Heart left ventricle (tissue), 13 donors: ENCODE measurements at regions not wholly inside any gene's neighbourhood (a gene's known extent, or its start where the extent isn't known, plus 50 kb on each side); places are given as distances from the start of the nearest gene placed in this dataset.

Experiments
- POLR2A ChIP-seq, 2 donors: fragments of 450-650 bp; IDR thresholded peaks; one replicate each; pipeline ENCODE4 v1.6.1; 2017; ENCODE audit warnings: antibody characterized with exemption in 2 of 2, mild to moderate bottlenecking in 2 of 2, moderate library complexity in 2 of 2
- TF ChIP-seq, protein P1 (sequence below), 12 donors: fragments of 200-600 bp; sonication (generic) in 4 of 12; IDR thresholded peaks; one replicate each; pipeline versions ENCODE4 v1.5.0 to v1.8.0; 2018 to 2022; ENCODE audit warnings: antibody characterized with exemption in 12 of 12, mild to moderate bottlenecking in 5 of 12
- donor health status: ischemic (EF 13 %, LVEDD 7.1; RV severe dilation, severe dysfunction).
- donor health status: DM: no; HTN: yes; CAD: no.
- donor health status: DM: no; HTN: no; CAD: no.
- donor health status: ischemic (EF 25% LVEDD 6.9; RV normal size, moderate dysfunction).
- donor health status: ischemic (EF 25% LVEDD 5.7; RV mildly dilated, moderate dysfunction).
- donor health status: ischemic (EF 35%, LVEDD 5.7; RV mildly dilated, moderate dysfunction).
- donor health status: nonischemic (EF 11% LVEDD 7.7; RV severe dilation, severe dysfunction).
- donor health status: DM: yes; HTN: yes; CAD: no.
- donor health status: PGD.
- donor health status: ischemic (EF 29% LVEDD 5.4; RV normal size, mild dysfunction).
- donor health status: nonischemic (EF 23%, LVEDD 6.1; RV moderate dilation, normal function).

DNA sequence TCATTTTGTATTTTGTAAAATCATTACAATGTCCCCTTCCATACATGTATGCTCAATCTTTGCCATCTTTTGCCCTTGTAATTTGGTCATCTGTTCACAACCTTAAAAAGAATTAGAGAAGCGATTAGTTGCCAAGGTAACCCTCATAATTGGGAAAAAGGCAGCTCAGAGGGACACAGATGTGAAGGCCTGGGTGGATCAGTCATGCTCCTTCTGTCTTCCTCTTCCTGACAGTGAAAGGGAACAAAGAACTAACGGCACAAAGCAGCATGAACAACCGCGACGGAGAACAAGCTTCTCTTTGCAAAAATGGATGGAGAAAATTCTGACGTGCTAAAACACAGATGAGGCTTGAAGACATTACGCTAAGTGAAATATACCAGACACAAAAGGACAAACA, 78.7 kb upstream of the COG2 start:
- TF ChIP-seq POLR2A (IDR thresholded peaks at IDR 0.05) = no peak
- TF ChIP-seq, protein P1, sequence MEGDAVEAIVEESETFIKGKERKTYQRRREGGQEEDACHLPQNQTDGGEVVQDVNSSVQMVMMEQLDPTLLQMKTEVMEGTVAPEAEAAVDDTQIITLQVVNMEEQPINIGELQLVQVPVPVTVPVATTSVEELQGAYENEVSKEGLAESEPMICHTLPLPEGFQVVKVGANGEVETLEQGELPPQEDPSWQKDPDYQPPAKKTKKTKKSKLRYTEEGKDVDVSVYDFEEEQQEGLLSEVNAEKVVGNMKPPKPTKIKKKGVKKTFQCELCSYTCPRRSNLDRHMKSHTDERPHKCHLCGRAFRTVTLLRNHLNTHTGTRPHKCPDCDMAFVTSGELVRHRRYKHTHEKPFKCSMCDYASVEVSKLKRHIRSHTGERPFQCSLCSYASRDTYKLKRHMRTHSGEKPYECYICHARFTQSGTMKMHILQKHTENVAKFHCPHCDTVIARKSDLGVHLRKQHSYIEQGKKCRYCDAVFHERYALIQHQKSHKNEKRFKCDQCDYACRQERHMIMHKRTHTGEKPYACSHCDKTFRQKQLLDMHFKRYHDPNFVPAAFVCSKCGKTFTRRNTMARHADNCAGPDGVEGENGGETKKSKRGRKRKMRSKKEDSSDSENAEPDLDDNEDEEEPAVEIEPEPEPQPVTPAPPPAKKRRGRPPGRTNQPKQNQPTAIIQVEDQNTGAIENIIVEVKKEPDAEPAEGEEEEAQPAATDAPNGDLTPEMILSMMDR (IDR thresholded peaks at IDR 0.05) = no peak
